ENCODE measurements at regions not wholly inside any gene's neighbourhood (a gene's known extent, or its start where the extent isn't known, plus 50 kb on each side); places are given as distances from the start of the nearest gene placed in this dataset.

DNA sequence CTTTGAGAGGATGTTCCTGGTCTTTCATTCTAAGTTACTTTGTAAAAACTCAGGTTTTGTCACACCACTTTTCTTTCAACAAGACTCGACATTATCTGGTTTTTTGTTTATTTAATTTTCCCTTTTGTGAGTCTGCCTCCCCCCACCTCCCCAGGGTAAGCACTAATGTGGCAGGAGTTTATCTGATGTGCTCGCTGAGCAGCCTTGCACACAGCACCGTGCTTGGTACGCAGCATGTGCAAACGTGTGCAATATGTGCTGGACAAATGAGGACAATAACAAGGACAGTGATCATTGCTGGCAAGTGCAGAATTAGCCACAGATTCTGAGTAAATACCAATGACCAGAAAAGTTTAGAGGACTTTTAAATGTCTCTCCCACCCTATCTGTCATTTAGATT is 391.4 kb downstream of the IRS2 start:
- DNase-seq: no peak

DNA sequence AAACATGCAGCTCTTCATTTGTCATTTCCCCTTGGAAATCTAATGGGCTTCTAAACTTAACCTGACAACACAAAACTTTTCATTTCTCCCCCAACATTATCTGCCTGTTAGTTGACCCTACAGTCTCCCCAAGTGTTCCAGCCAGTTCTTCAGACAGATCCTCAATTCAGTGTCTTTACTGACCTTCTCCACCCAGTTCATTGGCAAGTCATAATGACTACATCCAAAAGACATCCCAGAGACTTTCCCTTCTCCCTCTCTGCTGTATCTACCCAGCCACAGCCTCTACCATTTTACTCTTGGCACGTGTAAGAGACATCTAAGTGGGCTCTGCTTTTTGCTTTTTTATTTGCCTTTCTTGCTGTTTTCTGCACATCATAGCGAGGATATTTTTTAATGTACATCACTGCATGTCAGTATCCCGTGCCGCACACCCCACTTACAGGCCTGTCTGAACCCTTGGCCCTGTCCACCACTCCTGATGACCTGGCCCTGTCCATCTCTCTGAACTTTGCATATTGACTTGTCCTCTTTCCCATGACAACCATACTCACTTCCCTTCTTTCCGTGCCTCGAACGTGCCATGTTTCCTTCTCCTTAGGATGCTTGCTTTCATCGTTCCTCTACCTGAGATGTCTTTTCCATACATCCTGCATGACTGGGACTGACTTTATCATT is 391.9 kb downstream of the IRS2 start:
- no peak for DNase-seq

DNA sequence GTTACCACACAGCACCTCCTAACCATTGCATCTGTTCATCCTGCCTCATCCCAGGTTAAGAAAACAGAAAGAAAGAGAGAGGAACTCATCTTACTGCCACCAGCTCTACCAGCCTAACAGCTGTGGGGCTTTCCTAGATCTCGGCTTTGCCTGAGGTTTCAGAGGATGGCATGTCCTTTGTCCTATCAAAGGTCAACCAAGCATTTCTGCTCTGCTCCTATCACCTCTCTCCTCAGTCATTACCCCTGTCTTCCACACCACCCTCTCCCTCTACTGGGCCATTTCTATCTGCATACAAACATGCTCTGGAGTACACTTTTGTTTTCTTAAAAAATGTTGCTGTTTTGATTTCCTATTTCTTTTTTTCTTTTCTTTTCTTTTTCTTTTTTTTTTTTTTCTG is 393.3 kb downstream of the IRS2 start:
- no peak for DNase-seq

DNA sequence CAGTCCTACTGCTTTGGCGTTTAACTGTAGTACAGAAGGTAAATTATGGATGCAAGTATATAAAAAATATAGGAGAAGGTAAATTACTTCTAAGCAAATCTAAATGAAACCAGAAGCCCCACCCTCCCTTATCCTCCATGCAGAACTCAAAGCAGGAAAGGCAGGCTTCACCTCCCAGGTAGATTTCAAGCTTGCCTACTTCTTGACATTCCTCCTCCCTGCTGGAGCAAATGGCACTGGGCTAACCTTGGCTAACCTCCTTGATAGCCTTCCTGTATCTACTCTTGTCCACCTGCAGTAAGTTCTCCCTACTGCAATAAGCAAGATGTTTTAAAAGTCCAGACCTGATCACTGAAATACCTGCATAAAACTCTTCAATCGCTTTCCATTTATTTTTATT is 396.0 kb downstream of the IRS2 start:
- no peak for DNase-seq

DNA sequence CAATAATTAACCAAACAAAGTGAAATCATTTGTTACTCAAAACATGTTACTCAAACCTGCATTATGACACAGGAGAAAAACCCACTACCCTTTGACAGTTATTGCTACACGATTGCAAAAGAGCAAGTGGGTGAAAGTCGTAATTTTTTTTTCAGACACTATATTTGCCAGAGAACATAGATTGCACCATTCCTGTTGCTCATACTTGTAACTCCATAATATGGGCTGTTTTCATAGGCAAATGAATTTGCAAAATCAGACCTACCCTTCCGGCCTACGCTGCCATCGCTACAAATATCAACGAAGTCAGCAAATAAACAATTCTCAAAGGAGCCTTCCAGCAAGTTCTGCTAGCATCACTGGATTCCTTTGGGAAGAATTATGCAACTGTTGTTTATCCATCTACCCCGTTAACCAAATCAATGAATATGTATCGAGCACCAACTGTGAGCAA is 396.5 kb downstream of the IRS2 start:
- DNase-seq: no peak

DNA sequence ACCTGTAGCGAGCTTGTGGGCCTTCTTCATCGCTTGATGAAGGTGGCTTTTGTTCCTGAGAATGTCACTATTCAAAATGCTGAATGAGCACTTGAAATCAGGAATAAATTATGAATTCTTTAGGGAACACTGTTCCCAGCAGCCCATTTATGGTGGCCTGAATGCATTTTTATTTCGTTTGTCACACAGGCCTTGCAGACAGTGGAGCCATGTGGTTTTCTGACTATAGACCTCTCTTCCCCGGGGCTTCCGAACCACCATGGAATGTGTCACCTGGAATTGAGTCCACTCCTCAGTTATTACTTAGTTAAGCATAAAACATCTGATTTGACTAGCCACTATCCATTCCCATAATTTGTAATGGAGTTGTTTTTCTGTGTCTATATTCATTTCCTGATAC is 396.9 kb downstream of the IRS2 start:
- no peak for DNase-seq

DNA sequence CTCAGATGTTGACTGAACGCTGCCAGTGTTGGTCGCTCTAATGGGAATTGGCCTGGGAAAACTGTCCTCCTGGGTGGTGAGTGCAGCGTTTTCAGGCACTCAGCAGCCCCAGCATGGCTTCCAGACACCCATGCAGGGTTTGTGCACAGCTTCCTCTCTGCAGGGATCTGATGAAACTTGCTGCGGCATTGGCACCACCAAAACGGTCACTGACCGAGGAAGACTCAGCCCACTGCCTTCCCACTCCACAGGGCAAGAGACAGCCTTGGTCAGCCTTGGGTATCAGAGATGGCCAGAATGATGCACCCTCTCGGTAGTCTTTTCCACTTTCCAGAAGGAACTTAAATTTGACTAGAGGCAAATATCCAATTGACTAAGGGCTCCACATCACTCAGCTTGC is 398.9 kb downstream of the IRS2 start:
- DNase-seq: no peak

DNA sequence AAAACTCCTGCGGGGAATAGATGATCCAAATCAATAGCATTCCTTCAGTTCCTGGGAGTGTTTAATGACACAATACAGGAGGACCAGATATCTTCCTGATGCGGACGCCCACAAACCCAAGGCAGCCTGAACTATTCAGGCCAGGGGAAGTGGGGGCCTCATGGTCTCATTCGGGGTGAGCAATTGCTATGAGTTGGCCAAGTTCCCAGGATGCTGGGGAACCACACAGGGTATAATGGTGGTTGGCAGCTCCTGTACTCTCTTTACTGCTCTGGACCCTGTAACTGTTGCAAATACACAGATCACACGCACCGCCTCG is 401.2 kb downstream of the IRS2 start:
- no peak for DNase-seq

DNA sequence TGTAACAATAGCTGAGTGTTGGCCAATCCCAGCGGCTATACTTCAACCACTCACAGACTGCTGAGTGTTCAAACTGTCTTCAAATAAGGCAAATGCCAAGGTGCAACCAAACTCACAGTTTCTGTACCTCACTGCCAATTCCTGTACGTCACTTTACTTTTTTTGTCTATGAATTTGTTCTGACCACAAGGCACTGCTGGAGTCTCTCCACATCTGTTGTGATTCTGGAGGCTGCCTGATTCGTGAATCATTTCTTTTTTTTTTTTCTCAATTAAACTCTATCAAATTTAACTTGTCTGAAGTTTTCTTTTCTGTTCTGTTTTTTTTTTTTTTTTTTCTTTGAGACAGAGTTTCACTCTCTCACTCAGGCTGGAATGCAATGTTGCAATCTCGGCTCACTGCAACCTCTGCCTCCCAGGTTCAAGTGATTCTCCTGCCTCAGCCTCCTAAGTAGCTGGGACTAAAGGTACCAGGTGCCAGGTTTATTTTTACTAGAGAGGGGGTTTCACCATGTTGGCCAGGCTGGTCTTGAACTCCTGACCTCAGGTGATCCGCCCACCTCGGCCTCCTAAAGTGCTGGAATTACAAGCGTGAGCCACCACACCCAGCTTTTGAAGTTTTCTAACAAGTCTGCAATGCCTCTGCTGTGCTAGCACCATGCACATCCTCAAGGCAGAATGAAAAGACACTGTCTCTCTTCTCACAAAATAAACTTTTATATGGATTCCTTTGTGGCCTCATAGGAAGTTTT is 401.7 kb downstream of the IRS2 start:
- DNase-seq: no peak

DNA sequence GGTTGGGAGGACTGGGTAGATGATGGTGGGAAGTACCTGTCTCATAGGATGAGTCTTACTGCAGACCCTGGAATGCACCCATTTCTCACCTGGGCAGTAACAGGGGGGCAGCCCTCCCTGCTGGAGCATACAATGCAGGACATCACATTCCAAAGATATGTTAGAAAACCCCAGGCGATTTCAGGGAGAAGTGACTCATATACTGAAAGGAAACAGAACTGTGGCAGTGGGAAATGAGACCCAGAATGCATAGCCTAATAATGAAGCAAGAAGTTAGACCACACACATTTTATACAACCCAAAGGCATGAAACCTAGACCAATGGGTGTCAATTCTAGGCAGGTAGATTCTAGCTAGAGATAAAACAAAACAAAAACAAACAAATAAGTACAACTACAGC is 402.7 kb downstream of the IRS2 start:
- DNase-seq: no peak

DNA sequence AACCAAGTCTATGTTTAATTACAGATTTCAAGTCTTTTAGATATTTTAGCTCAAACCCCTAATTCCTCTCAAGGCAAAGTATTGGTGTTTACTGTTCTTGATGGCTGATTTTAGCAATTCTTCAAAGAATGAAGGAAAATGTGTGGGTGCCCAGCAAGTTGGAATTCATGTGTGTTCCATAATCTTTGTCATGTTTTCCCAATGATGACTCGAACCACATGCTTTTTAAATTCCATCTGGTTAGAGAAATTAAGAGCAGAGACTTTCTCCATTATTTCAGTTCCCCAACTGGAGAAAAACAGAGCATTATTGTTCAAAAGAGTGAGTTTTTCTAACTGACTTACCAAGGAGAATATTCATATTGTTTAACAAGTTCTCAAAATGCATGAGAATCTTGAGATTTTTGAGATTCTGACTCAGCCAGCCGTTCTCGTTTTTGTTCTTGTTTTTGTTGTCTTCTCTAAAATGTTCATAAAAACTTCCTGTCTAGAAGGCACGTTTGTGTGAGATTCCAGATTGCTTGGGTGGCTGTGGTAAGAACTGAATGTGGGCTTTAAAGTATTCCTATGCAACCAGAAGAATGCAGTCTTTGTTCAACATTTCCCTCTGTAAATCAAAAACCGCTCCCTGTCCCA is 404.7 kb downstream of the IRS2 start:
- no peak for DNase-seq

DNA sequence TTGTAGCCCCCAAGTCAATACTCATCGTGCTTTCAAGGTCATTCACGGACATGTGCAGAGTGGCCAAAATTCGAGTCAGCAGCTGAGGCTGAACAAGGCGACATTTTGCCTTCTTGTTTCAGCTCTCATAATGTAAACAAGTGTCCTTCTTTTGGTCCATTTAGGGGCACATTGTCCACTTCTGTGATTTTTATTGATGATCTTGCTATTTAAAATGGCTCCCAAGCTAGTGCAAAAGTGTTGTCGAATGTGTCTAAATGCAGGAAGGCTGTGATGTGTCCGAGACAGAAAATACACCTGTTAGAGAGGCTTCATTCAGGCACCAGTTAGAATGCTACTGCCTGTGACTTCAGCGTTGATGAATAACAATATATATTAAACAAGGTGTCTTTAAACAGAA is 405.9 kb downstream of the IRS2 start:
- DNase-seq: no peak

DNA sequence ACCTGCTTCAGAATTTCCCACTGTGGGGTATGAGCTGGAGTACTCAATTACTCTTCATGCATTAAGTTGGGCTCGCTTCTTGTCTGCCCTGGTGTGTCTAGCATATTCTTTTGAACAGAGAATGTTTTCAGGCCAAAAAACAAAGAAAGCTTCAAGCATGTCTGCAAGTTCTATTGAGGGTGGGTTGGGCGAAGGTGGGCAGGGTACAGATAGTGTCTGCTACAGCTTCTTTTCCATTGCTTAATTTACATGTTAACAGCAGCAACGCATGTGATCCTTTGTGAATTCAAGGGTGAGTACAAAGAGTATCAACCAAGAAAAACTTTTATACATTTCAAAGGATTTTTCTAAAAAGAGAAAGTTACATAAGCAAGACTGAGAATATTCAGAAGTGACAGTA is 406.5 kb downstream of the IRS2 start:
- no peak for DNase-seq

DNA sequence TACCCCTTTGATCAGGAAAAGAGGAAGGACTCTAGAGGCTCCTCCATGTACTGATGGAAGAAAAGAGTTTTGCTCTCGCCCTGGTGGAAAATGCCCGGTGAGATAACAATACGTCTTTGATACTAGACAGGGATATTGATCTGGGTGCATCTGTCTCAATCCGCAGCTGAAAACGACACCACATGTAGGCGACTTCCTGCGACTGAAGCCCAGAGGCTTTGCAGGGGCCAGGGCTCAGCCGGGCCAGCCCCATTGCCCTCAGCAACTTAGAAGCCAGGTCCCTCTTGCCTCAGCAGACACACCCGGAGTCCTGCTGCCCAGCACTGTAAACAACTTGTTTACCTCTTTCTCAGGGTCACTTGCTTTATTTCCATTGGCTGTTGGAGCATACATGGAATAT is 409.4 kb downstream of the IRS2 start:
- no peak for DNase-seq

DNA sequence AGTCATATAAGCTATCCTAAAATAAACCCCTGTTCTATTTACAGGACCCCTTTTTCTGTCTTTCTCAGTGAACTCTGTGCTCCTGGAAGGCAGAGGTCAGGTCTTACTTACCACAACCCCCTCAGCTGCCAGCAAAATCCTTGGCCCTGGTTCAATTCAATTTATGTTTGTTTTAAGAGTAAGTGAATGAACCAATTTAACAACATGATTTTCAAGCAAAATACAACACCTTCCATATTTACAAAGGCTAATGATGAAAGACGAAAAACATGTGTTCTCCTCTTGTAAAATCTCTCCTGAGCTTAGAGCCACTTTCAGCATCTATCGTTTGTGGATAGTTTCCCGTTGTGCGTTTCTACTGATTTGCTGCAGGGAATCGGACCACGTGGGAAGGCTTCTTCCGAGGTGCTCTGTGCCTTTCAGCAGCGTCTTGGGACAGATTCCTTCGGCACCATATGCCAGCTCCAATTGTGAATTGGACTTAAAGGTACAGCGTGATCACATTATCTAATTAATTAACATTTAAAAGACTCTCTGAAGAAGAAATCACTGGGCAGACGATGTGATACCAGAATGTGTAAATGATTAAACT is 411.7 kb downstream of the IRS2 start:
- DNase-seq: no peak

DNA sequence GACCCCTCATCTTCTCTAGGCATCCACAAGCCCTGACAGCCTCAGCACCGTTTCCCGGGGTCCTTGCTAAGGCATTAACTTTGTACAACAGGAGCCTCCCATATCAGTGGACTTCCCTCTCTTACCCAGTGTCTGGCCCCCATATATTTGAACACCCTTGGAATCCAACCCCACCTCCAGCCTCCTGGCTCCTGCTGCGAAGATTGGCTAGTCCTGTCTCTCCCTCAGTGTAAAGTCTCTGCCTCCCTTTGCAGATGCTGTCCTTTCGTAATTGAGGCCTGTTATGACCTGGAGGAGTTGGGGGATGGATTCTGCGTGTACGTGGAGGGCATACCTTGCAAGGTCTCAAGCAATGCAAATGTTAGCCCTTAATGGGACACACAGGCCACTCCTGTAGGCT is 413.7 kb downstream of the IRS2 start:
- no peak for DNase-seq

DNA sequence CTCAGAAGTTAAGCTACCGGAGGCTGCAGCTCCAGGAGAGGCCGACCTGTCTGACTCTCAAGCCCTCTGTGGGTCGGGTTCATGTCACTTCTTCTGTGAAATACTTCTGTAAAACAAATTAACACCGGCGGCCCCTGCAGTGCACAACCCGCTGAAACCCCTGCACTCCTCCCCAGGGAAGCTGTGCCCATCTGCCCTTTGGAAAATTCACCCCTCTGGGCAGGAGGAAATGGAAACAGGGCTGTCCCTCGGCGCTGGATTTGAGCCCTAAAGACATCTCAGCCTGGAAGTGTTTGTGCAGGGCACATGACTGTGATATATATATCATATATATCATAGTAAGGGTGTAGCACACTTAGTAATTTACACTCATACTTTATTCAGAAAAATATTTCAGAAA is 415.3 kb downstream of the IRS2 start:
- no peak for DNase-seq

DNA sequence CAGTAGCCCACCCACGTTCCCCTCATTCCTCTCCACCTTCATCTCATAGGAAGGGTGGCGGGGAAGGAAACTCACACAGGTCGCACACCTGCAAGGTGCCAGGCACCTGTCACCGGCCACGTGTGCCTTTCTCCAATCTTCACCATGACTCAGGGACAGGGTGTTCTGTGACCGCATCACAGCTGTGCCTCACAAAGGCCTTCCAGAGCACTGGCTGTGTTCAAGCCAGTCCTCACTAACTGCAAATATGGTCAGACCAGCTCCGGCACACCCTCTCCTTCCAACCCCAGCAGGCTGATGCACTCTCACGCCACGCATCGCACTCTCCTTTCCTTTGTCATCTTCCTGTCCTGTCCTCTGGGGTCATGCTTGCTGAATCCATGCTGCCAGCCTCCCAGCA is 415.9 kb downstream of the IRS2 start:
- no peak for DNase-seq

DNA sequence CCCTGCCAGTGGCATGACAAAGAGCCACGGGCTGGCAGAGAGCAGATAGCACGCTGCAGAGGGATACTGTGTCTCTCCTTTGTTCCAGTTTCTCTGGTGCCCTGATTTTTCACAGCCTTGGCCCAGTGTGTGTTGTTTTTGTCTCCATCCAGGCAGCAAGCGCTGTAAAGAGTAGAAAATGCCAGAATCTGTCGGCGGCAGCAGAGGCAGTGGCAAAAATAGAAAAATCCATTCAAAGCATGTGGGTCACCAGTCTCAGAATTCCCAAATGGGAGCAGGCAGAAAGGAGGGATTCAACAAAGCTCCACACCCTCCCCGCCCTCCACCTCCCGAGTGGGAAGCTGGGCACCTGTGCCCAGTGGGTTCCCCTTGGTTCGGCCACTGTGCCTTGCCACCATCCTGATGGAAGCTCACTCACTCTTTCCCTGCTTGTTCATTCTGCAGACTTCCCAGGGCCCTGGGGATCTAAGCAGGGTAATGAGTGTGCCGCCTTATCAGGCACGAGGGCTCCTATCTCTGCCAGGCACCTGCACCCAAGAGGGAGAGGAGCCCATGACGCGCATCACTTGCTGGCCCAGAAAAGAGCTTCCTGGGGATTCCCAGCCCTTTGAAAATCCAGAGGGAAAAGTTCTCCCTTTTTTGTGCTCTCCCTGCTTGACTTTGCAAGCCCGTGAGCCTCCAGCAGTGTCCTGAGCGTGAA is 416.9 kb downstream of the IRS2 start:
- DNase-seq: no peak

DNA sequence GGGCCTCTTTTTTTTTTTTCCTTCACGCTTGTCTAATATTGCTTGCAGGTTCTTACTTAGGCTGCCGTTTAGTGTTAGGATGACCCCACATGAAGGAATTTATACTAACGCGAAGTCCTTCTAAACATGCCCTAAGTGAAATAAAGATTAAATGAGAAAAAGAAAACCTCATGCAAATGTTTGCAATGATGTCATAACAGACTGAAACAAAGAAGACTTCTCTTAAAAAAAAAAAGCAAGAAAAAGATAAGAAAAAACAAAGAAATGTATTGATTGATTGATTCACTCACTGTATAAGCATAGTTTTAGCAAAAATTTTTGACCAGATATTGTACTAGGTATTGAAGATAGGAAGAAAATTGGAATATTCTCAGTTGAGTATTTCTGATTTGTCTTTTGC is 418.2 kb downstream of the IRS2 start:
- no peak for DNase-seq

DNA sequence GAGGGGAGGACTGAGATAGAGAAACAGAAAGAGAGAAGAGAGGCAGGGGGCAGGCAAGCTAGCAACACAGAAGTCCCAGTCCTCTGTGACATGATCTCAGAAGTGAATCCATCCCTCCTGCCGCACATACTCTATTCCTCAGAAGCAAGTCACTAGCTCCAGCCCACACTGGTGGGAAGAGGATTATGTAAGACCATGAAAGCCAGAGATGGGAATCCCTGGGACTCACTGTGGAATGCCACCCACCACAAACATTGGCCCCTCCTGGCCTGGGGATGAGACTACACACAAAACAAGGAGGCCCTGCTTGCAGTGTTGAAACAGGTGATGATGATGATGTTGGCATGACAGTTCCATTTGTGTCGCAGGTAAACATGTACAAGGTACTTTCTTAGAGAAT is 419.9 kb downstream of the IRS2 start:
- DNase-seq: no peak

DNA sequence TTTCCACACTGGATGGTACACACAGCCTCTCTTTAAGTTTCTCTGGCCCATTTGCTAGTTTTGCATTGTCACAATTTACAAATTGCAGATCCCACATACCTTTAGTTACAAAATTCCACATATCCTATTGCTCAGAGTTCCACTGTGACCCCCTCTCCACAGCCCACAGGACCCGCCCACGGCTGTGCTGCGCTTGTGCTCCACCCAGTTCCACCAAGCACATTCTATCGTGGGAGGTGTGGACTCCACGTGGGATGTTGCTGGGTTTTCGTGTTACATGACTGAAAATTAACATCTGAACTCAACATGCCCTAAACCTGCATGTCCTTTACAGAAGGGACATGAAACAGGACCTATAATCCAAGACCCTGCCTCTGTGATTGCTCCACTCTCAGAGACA is 423.0 kb downstream of the IRS2 start:
- no peak for DNase-seq

DNA sequence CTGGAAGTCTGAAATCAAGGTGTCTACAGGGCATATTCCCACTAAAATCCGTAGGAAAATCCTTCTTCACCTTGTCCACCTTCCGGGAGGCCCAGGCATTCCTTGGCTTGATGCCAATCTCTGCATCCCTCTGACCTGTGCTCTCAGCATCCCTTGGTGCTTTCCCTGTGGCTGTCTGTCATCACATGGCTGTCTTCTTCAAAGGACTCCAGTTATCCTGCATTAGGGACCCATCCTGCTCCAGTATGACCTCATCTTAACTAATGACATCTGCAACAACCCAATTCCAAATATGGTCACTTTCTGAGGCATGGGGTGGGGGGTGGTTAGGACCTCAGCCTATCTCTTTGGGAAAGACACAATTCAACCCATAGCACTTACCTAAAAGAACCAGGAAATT is 423.8 kb downstream of the IRS2 start:
- DNase-seq: no peak

All from NCI-H2029 (cell line).